Heart left ventricle (tissue), 16 donors: ENCODE measurements at regions not wholly inside any gene's neighbourhood (a gene's known extent, or its start where the extent isn't known, plus 50 kb on each side); places are given as distances from the start of the nearest gene placed in this dataset.

Experiments
- ATAC-seq, 4 donors: fragments of 200-7000 bp; cut with Tn5 transposase; one replicate each; pipeline ENCODE4 v1.9.1; 2020 to 2022; ENCODE audit warnings: moderate library complexity in 4 of 4, mild to moderate bottlenecking in 3 of 4, moderate number of reproducible peaks in 1 of 4
- DNase-seq, 5 donors: peaks; one replicate each; pipeline ENCODE4 v3.0.0-alpha.2; 2020
- H3K27ac ChIP-seq, 12 donors: fragments of 200-600 bp; sonication (generic) in 4 of 12; one replicate each; pipeline versions ENCODE4 v1.5.0 to v1.8.0; 2016 to 2022; ENCODE audit warnings: mild to moderate bottlenecking in 2 of 12
- H3K27me3 ChIP-seq, 9 donors: fragments of 200-600 bp; sonication (generic) in 2 of 9; one replicate each; pipeline versions ENCODE4 v1.5.1 to v1.8.0; 2016 to 2022; ENCODE audit warnings: mild to moderate bottlenecking in 3 of 9
- H3K36me3 ChIP-seq, 9 donors: fragments of 200-600 bp; sonication (generic) in 2 of 9; one replicate each; pipeline versions ENCODE4 v1.5.0 to v1.8.0; 2018 to 2022; ENCODE audit warnings: mild to moderate bottlenecking in 2 of 9
- H3K4me1 ChIP-seq, 12 donors: fragments of 200-600 bp; sonication (generic) in 4 of 12; one replicate each; pipeline versions ENCODE4 v1.5.0 to v1.8.0; 2016 to 2022; ENCODE audit warnings: mild to moderate bottlenecking in 3 of 12
- H3K4me3 ChIP-seq, 12 donors: fragments of 200-600 bp; sonication (generic) in 4 of 12; one replicate each; pipeline versions ENCODE4 v1.5.0 to v1.8.0; 2017 to 2022; ENCODE audit warnings: mild to moderate bottlenecking in 9 of 12, moderate library complexity in 4 of 12
- H3K9me3 ChIP-seq, 12 donors: fragments of 200-600 bp; sonication (generic) in 4 of 12; one replicate each; pipeline versions ENCODE4 v1.5.0 to v1.8.0; 2016 to 2022; ENCODE audit warnings: mild to moderate bottlenecking in 1 of 12
- CTCF ChIP-seq, 12 donors: fragments of 200-600 bp; sonication (generic) in 4 of 12; IDR thresholded peaks; one replicate each; pipeline versions ENCODE4 v1.5.0 to v1.8.0; 2018 to 2022; ENCODE audit warnings: antibody characterized with exemption in 12 of 12, mild to moderate bottlenecking in 5 of 12
- POLR2A ChIP-seq, 2 donors: fragments of 450-650 bp; IDR thresholded peaks; one replicate each; pipeline ENCODE4 v1.6.1; 2017; ENCODE audit warnings: antibody characterized with exemption in 2 of 2, mild to moderate bottlenecking in 2 of 2, moderate library complexity in 2 of 2
- WGBS, 4 donors: extraction: QIAGEN DNeasy Blood & Tissue Kit in 2 of 4; methylation state at CpG; one replicate each; pipeline versions ENCODE4 v1.1.5 to v1.1.7; 2013 to 2018; 5-methylcytosine and 5-hydroxymethylcytosine counted together
- intact Hi-C, 10 donors: fragments of 100-400 bp; cut with DNase I; formaldehyde crosslinking; loops; one replicate each; pipeline versions ENCODE4 v1.11.1 to v1.14.2; 2022
- donor health status: ischemic (EF 13 %, LVEDD 7.1; RV severe dilation, severe dysfunction).
- donor health status: healthy with polysubstance abuse.
- donor health status: DM: no; HTN: yes; CAD: no.
- donor health status: DM: no; HTN: no; CAD: no.
- donor health status: ischemic (EF 25% LVEDD 6.9; RV normal size, moderate dysfunction).
- donor health status: ischemic (EF 25% LVEDD 5.7; RV mildly dilated, moderate dysfunction).
- donor health status: healthy.
- donor health status: DM: yes; HTN: yes; CAD: no.
- donor health status: ischemic (EF 35%, LVEDD 5.7; RV mildly dilated, moderate dysfunction).
- donor health status: nonischemic (EF 11% LVEDD 7.7; RV severe dilation, severe dysfunction).
- donor health status: DM: yes; HTN: yes; CAD: no.
- donor health status: PGD.
- donor health status: ischemic (EF 29% LVEDD 5.4; RV normal size, mild dysfunction).
- donor health status: nonischemic (EF 23%, LVEDD 6.1; RV moderate dilation, normal function).

- TF ChIP-seq CTCF (IDR thresholded peaks at IDR 0.05) (no peak), POLR2A (IDR thresholded peaks at IDR 0.05) (no peak)
- WGBS, 4 donors: 58 to 80% (median 75%) methylated on average over 1 of the region's 1 CpG
- intact Hi-C loops: no loop called here
Measured at GRCh38 chr1:106646816-106647215, 409.7 kb upstream of the PRMT6 start.

GRCh38 chr1:106651028-106651762 is 405.3 kb upstream of the PRMT6 start:
- H3K27me3 ChIP-seq: no peaks in the 10 kb centered on the region
- DNase-seq: no peak
- ATAC-seq: no peak
- peaks cover 0 to 2% (median 0%) of the 10 kb centered on the region in 12 donors for H3K9me3 ChIP-seq
- TF ChIP-seq CTCF (IDR thresholded peaks at IDR 0.05) (no peak), POLR2A (IDR thresholded peaks at IDR 0.05) (no peak)
- H3K36me3 ChIP-seq: no peaks in the 10 kb centered on the region
- H3K27ac ChIP-seq: no peak overlapping the region
- intact Hi-C loops: no loop called here
- H3K4me1 ChIP-seq: no peaks in the 10 kb centered on the region
- WGBS, 4 donors: 77 to 80% (median 79%) methylated on average over 4 of the region's 4 CpGs
- H3K4me3 ChIP-seq: no peak overlapping the region

More at GRCh38 chr1:106646816-106647215, 409.7 kb upstream of the PRMT6 start:
- no peak for ATAC-seq
- no peak overlapping the region for H3K4me3 ChIP-seq
- no peaks in the 10 kb centered on the region for H3K27me3 ChIP-seq
- H3K27ac ChIP-seq: no peak overlapping the region
- H3K4me1 ChIP-seq: no peaks in the 10 kb centered on the region
- DNase-seq: no peak
- peaks cover 0 to 2% (median 0%) of the 10 kb centered on the region in 12 donors for H3K9me3 ChIP-seq
- no peaks in the 10 kb centered on the region for H3K36me3 ChIP-seq

- Histone ChIP-seq H3K4me1 (no peaks in the 10 kb centered on the region), H3K4me3 (no peak overlapping the region), H3K36me3 (no peaks in the 10 kb centered on the region), H3K27ac (no peak overlapping the region), H3K27me3 (no peaks in the 10 kb centered on the region), H3K9me3 (peaks cover 0 to 15% (median 0%) of the 10 kb centered on the region in 12 donors)
- intact Hi-C loops: no loop called here
- ATAC-seq (no peak), DNase-seq (no peak)
- WGBS, 4 donors: 66 to 72% (median 70%) methylated on average over 6 of the region's 6 CpGs
- TF ChIP-seq POLR2A (IDR thresholded peaks at IDR 0.05): no peak
- TF ChIP-seq CTCF (IDR thresholded peaks at IDR 0.05): no peak
Measured at GRCh38 chr1:106659490-106660244, 396.8 kb upstream of the PRMT6 start.

- WGBS, 4 donors: 66 to 80% (median 72%) methylated on average over 1 of the region's 1 CpG
- H3K4me3 ChIP-seq: no peak overlapping the region
- H3K36me3 ChIP-seq: no peaks in the 10 kb centered on the region
- H3K4me1 ChIP-seq: no peaks in the 10 kb centered on the region
- H3K9me3 ChIP-seq: no peaks in the 10 kb centered on the region
- TF ChIP-seq CTCF (IDR thresholded peaks at IDR 0.05) (no peak), POLR2A (IDR thresholded peaks at IDR 0.05) (no peak)
- H3K27ac ChIP-seq: no peak overlapping the region
- no peak for ATAC-seq
- intact Hi-C loops: no loop called here
- no peak for DNase-seq
- no peaks in the 10 kb centered on the region for H3K27me3 ChIP-seq
Measured at GRCh38 chr1:106675558-106675957, 380.9 kb upstream of the PRMT6 start.
